Activated CD8-positive, alpha-beta memory T cell treated with anti-CD3 and anti-CD28 coated beads for 4 hours (primary cell): ENCODE measurements at regions not wholly inside any gene's neighbourhood (a gene's known extent, or its start where the extent isn't known, plus 50 kb on each side); places are given as distances from the start of the nearest gene placed in this dataset.

Experiments used
- DNase-seq, 2 donors: peaks; one replicate each; pipeline ENCODE4 v3.0.0-alpha.2; 2020; ENCODE audit warnings: low read depth in 2 of 2

DNA sequence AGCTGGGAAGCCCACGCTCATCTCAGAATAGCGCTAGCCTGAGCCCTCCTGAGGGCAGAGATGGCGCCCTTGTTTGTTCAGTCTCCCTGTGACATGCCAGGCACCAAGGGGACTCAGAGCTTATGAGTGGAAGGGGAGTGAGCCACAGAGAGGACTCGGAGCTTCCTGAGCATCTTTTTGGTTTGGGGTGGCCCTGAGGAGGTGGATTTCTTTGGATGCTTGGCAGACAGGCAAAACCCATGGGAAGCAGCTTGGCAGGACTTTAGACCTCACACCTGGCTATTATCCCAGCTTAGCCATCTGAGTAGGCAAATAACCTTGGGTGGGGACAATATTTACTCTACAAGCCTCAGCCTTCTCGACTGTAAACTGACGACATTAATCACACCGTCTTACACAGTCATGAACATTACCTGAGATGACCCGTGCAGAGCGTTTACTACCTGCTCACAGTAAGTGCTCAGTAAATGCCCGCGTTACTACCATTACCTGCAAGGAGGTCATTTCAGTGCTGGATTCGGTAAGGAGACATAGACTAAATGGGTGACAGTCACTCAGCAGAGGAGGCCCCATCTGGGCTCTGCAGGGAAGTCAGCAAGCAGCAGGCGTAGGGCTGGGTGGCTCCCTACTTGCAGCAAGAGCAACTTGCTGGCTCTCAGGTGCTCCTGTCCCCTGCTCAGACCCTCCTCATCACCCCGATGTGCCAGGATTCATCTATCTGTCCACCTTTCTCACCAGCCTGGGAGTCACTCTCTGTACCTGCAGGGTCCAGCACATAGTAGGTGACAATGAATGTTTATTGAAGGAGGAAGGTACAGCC lies 54.9 kb downstream of the KLHDC7A start:
- DNase-seq = no peak

DNA sequence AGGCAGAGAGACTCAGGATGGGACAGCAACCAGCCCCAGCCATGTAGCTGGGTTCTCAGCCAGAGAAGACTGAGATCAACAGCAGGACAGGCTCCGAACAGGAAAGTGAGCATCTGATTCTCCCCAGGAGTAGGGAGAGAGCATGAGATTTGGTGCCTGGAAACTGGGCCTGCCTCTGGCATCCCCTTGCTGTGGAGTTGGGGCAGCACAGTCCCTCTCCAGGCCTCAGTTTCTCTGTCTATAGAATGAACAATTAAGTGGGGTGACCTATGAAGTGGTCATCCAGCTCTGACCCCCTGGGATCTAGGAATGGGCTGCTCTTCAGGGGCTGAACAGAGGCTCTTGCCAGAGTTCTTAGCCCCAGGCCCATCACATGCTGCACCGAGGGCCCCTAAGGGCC lies 55.6 kb downstream of the KLHDC7A start:
- no peak for DNase-seq

DNA sequence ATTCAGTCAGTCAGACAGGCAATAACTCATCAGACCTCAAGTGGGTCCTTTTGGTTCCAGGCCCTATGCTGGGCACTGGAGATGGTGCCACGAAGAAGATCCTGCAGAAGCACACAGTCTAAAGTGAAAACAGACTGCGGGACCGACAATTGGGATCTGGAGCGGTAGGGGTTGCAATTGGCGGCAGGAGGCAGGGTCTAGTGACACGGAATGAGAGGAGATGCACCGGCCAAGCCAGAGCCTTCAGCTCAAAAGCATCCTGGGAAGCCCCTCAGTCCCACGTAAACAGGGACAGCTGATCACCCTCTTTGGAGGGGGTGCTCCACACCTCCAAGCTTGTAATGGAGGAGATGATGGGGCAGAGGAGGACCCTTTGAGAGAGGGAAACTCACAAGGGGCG lies 56.2 kb downstream of the KLHDC7A start:
- DNase-seq = no peak

DNA sequence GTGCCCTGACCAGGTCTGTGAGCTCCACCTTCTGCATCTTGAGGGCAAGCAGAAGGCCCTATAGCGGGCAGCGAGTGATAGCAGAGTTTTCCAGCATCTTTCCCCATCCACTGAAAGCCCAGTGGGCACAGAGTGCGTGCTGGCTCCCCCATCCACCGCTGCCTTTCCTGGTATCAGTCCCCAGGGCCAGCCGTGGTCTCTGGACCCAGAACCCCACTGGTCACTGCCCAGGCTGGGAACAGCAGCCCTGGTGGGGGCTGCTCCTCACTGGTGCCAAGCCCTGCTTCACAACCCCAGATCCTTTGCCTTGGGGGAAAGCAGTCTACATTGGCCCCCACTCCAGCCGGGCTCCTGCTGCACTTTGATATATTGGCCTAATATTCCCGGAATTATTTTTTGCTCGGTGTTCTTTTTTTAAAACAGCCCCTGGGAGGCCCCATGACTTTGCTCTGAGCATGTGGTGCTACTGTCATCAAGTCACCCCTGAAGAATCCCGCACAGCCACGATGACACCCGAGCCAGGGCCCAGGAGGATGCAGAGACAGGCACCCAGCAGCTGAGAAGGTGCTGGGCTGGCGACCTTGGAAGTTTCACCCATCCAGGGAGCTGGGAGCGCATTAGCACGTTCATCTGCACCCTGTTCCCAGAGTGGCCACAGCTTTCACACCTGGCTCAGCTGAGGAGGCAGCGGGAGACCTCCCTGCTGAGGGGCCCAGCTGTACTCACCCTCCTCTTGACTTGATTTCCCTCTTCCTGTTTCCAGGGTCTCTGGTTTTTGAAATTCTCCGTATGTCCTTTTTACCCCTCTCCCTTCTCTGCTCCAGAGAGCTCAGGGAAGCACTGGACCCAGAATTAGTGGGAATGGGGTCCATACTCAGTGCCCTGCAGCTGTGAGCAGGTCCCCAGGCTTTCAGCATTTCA lies 56.9 kb downstream of the KLHDC7A start:
- DNase-seq = no peak

DNA sequence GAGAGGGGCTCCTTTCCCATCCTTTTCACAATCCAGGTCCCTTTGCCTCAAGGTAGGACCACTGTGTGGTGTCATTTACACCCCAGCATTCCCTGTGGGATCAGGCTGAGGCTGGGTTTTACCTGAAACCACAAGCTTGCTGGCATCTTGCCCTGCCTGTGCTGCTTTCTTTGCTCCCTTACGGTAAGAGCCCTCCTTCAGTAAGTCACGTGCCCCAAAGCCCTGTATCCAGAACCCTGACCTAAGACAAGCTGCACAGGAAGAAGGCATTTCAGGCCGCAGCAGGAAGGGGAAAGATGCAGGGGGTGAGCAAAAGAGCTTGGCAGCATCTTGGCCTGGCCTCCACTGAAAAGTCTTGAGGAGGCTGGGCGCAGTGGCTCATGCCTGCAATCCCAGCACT lies 58.4 kb downstream of the KLHDC7A start:
- DNase-seq = no peak

DNA sequence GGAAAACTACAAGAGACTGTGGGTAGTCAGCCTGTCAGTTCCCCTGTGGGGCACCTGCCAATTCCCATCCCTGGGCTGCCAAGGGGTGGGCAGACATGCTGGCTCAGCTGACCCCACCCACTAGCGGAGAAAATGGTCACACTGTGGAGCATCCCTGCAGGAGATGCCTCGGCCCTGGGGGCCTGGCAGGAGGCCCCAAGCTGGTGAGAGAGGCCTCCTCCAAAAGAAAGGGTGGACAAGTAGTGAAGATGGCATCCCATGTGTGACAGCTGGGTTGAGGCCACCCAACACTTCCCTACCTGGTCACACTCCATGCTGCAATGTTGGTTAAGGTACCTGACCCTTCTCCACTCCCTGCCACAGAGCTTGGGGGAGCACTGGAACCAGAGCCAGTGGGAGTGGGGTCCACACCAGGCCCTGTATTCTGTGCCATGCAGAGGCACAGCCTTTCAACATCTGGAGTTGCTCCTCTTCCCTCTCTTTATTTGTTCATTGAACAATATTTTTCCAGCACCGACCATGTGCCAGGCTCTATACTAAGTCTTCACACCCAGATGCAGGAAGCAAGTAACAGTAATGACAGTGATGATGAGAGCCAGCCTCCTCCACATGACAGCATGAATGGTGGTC lies 59.5 kb downstream of the KLHDC7A start:
- DNase-seq = no peak

DNA sequence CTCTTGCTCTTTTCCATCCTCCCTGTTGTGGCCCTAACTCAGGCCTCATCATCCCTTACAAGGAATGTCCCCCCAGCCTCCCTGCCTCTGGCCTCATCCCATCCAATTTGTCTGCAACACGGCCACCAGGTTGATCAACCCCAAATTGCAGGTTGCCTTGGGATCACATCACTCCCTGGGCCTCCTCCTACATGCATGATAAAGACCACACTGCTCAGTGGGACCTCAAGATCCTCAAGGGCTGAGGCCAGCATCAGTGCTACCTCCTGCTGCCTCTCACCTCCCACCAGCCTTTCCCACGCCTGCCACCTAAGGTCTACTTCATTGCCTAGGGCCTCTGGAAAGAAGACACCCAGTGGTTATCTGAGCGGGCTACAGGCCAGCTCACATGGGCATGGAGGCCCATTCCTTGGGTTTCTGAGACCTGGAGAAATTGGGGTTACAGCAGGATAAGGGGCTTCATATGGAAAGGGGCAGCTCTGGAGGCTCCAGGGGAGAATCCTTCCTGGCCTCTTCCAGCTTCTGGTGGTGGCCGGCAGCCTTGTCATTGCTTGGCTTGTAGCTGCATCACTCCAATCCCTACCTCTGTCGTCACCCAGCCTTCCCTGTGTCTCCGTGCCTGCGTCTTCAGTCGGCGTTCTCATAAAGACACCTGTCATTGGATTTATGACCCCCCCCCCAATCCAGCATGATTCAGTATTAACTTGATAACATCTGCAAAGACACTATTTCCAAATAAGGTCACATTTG lies 60.5 kb downstream of the KLHDC7A start:
- no peak for DNase-seq

DNA sequence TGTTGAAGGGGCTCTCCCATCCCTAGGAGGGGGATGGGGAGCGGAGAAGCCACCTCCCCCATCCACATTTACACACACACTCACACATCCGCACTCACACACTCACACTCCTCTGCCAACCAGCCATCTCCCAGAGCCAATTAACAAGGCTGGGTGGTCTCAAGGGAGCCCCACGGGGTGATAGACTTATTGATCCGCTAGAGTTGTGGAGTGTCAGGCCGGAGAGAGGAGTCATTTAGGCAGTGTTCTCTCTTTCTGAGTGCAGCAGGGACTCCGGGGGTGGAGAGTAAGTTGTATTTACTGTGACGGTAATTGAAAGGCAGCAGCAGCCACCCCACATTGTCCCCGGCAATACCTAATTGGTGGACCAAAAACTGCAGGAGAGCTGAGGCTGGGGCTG lies 61.6 kb downstream of the KLHDC7A start:
- DNase-seq = no peak

DNA sequence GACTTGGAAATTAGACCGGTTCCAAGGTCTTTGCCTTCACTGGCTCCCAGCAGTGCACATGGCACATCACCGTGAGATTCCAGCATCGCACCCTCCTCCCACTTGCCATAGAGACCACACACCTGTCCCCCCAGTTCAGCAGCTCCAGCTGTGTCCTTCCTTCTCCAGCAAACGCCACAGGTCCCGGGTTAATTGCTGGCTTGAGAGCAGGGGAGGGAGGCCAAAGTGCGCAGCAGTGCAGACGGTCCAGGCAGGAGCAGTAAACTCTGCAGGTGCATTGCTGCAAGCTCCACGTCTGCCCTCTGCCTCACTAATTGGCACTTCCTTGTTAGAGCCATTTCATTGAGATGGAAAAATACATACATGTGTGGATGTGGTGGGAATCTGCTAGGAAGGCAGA lies 65.3 kb downstream of the KLHDC7A start:
- no peak for DNase-seq

DNA sequence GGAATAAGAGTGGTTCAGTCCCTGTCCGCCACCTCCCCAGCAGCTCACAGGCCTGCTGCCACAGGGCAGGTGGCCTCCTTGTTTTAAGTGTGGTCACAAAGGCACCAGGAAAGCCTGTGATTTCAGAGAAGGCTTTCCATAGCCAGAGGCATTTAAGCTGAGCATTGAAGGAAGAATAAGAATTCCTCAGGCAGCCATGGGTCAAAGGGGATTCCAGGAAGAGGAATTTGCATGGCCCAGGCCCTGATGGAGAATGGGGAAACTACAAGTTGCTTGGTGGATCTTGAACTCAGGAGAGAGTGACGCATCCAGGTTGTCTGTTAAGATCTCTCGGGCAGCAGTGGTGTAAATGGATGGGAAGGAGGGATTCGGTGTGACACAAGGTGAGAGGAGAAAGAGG lies 66.7 kb downstream of the KLHDC7A start:
- DNase-seq = no peak

DNA sequence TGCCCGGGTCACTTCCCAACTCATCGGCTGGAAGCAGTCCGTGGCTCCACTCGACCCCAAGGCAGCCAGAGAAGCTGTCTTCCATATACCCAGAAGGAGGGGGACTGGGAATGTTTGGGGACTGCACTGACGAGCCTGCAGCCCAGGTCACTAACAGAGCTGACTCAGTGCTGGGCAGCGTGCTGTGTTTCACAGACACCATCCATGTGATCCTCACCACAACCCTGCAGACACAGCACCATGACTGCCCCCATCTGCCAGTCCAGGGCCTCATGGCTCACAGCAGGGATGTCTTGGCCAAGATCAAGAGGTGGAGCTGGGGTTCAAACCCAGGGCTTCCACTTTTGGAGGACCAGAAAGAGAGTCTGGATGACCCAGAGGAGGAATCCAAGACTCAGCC lies 67.9 kb downstream of the KLHDC7A start:
- no peak for DNase-seq

DNA sequence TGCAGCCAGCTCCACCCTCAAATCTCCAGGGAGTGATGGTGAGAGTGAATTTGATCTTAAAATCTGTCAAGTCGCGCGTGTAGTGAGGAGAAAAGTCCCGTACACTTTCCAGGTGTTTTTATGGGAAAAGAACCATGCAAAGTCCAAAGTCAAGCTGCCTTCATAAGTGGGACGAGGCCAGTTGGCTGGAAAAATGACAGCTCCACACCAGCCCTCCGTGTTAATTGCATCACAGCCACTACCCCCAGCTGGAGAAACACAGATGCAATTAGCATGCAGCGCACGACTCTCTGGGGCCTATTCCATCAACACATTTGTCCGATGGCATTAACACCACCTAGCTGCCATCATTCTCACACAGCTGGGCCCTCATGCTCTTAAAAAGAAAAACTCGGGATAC lies 68.4 kb downstream of the KLHDC7A start:
- DNase-seq = no peak

DNA sequence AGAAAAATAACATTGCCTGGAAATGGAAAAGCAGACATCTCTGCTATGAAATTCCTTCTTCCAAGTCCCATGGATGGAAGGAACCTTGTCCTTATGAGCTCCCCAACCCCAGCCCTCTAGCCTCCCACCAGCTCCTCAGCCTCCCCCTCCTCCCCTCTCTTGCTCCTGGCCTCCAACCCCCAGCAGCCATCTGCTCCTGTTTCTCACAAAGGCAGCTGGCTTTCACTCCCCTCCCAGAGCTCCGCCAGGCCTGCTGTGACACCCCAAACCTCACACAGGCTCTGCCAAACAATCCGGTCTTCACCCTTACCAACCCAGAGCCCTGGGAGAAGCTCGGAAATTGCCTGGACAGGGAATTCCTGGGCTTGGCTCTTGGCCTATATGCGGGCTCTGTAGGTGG lies 69.2 kb downstream of the KLHDC7A start:
- no peak for DNase-seq

DNA sequence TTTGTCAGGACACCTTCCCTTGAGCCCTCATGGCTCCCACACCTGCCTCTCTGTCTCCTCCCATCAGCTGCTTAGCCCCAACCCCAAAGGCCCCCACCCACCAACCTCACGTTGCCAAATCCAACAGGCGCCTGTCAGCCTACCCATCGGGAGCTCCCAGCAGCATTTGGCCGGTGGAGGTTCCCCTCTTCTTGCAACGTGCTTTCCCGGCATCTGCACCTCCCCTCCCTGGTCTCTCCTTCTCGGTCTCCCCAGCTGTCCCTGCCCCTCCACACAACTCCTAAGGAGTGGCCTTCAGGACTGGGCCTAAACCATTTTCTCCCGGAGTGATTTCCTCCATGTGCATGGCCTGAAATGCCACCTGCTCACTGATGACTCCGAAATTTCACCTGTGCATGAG lies 71.9 kb downstream of the KLHDC7A start:
- DNase-seq = no peak

DNA sequence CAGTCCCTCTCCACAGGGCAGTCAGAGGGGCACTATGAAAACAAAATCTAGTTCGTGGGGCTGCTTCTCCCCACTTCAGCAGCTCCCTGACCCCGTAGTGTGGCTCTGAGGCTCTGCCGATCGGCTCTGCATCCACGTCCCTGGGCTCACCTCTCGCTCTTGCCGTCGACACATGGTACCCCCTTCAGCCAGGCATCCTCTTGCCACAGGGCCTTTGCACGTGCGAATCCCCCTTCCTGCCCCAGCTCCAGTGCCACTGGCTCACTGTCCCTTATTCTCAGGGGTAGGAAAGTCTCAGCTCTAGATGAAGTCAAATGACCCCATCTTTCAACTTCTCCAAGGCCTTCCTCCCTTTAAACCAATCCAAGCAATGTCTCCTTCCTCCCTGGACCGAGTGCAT lies 72.7 kb downstream of the KLHDC7A start:
- DNase-seq = no peak

DNA sequence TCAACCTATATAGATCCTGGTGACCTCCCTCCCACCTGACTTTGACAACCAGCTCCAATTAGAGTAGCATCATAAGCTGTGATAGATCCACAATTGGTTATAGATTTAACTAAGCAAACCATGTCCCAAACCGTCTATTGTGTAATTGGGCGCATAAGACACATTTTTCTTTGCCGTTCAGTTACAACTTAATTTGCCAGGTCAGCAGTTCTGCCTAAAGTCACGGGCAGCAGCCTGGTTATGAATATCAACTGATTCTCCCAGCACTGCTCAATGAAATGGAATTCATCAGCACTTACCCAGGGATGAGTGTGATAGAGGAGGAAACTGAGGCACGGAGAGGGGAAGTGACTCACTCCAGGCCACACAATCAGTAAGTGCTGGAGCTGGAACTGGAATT lies 73.4 kb downstream of the KLHDC7A start:
- DNase-seq = no peak

DNA sequence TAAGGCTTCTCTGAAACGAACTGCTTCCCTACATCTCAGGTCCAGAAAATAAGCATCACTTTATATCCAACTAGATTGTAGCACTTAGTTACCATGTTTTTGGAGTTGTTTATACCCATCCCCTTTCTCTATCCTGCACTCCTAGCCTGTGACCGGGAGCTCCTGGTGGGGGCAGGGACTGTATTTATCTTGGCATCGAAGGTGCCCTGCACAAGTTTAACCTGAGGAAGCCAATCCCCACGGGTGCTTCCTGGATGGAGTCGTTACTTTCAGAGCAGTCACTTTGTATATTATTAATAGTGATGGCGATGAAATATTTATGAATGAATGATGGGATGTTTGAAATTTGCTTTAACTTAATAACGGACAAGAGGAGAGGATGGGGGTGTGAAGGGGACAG lies 73.9 kb downstream of the KLHDC7A start:
- DNase-seq = no peak

DNA sequence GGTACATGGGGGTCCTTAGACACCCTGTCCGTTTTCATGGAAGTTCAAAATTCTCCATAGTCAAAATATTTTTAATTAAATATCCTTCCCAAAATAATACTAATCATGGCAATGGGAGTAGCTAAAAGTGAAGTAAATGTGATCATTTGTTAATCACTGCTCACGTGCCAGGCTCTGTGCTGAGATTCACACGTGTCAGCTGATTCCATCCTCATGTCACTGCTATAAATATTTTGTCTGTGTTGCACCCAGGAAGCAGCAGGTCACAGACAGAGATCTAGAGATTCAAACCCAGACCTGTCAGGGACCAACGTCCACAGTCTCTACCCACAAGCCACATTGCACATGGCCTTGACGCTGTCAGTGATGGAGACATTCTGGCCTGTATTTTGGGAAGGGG lies 74.3 kb downstream of the KLHDC7A start:
- no peak for DNase-seq

DNA sequence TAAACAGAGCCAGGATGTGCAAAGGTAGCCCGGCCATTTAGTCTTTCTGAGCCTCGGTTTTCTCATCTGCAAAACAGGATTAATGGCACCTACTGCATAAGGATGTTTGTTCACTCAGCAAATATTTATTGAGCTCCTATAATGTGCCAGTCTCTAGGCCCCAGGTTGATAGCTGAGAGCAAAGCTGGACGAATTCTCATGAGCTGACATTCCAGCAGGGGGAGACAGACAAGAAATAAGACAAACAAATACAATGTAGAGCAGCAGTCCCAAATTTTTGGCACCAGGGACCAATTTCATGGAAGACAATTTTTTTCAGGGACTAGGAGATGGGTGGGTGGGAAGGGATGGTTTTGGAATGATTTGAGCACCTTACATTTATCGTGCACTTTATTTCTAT lies 74.3 kb upstream of the PAX7 start:
- DNase-seq = no peak

DNA sequence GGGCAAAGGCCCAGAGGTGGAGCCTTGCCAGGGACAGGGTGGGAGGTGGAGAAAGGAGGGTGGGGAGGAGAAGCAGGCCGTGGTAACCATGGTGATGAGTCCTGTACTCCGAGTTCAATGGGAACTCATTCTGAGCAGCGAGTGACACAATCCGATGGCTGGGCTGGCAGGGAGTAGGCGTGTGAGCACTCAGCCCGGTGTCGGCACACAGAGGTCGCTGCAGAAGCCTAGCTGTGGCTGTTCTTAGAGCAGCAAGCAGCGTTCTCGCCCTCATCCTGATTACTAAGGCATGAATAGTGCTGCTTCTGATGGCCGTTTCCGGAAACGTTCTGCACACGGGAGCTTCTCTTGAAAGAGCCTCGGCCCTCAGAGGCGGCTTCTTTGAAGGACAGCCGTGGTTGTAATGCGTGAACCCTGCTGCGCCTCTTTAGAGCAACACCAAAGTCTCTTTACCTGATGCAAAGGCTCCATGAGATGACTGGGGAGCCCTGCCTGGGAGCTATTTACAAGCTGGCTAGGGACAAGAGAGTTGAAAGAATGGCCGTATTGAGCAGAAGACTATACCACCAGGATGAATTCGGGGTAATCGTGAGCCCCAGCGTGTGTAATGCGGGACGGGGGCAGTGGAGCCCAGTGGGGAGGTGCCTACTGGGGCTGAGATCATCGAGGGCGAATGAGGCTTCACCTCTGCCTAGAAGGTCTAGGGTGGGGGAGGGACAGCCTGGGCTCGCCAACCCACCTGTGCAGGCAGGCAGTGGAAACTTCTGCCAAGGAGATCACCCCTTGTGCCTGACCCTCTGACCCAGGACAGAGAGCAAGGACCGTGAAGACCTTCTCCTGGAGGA lies 72.8 kb upstream of the PAX7 start:
- no peak for DNase-seq

DNA sequence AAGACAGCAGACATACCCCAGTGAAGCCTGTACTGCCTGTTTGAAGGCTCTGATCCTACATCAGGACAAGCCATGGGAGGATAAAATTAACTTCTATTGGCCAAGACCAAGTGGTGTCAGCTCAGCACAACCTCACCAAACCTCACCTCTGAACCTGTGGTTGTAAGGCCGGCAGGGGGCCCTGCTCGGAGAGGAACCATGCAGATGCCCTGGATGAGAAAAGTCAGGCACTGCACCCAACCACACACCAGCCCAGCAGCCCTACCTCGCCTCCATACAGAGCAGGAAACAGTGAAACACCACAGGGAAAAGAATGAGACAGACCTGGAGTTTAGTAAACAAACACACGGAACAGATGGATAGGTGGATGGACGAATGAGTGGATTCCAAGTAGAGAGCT lies 70.0 kb upstream of the PAX7 start:
- DNase-seq = no peak
